OCI-LY3 (cell line): ENCODE measurements at regions not wholly inside any gene's neighbourhood (a gene's known extent, or its start where the extent isn't known, plus 50 kb on each side); places are given as distances from the start of the nearest gene placed in this dataset.

Source experiments
- EZH2phosphoT487 ChIP-seq: fragments of 200-600 bp; shearing (Covaris generic); IDR thresholded peaks from 2 replicates; pipeline ENCODE4 v1.6.1; 2018; ENCODE audit warnings: antibody characterized with exemption, mixed run types, low read depth
- TF ChIP-seq, protein P1 (sequence below): fragments of 200-600, 300-600 bp; sonication (generic); IDR thresholded peaks from 2 replicates; pipeline ENCODE4 v1.5.1; 2014; ENCODE audit warnings: antibody characterized with exemption, low read length, low read depth

DNA sequence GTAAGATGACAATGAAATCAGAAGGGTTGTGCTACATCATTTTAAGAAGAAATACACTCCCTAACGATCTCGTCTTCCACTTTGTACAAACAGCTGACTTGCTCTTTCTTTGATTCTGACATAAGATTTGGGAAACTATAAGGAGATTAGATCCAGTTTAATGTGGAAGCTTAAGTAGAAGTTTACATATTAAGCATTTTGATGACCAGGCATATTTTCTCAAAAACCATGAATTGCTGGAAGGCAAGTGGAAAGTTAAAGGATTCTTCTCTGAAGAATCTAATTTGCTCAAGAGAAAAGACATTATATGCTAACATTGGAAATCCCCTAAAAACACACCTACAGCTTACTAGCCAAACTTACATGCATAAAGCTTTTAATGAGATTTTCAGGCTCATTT, 531.9 kb upstream of the PTPRD start:
- TF ChIP-seq, protein P1, sequence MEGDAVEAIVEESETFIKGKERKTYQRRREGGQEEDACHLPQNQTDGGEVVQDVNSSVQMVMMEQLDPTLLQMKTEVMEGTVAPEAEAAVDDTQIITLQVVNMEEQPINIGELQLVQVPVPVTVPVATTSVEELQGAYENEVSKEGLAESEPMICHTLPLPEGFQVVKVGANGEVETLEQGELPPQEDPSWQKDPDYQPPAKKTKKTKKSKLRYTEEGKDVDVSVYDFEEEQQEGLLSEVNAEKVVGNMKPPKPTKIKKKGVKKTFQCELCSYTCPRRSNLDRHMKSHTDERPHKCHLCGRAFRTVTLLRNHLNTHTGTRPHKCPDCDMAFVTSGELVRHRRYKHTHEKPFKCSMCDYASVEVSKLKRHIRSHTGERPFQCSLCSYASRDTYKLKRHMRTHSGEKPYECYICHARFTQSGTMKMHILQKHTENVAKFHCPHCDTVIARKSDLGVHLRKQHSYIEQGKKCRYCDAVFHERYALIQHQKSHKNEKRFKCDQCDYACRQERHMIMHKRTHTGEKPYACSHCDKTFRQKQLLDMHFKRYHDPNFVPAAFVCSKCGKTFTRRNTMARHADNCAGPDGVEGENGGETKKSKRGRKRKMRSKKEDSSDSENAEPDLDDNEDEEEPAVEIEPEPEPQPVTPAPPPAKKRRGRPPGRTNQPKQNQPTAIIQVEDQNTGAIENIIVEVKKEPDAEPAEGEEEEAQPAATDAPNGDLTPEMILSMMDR, result no peak
- TF ChIP-seq EZH2phosphoT487, result no peak
